T-cell (primary cell): ENCODE measurements at regions not wholly inside any gene's neighbourhood (a gene's known extent, or its start where the extent isn't known, plus 50 kb on each side); places are given as distances from the start of the nearest gene placed in this dataset.
"Not testable (repeated sequence)": the region's sequence is repeated elsewhere in the genome, so short reads cannot be mapped to it uniquely, and the experiment has no call there.

Experiments
- ATAC-seq, 4 experiments: fragments of 200-7000 bp in 3 of 4; fragments of 150-1000 bp in 1 of 4; cut with Tn5 transposase; replicated peaks in 1 of 4; 1 replicate in 3 of 4; 2 replicates in 1 of 4; pipeline ENCODE4 v1.10.0; 2021; ENCODE audit warnings: moderate library complexity in 3 of 4, mild to moderate bottlenecking in 2 of 4, moderate number of reproducible peaks in 1 of 4
- CTCF ChIA-PET, 2 donors: fragments of 300-600 bp; sonication (Branson Sonifier 250); formaldehyde crosslinking; loops; one replicate each; lab custom pipeline; 2022; ENCODE audit warnings: antibody characterized with exemption in 2 of 2; lab: Charles Lee
- POLR2A ChIA-PET, 2 donors: fragments of 300-600 bp; sonication (Branson Sonifier 250); formaldehyde crosslinking; loops; one replicate each; lab custom pipeline; 2022; ENCODE audit warnings: antibody characterized with exemption in 2 of 2; lab: Charles Lee
- DNase-seq, 35 experiments: peaks; one replicate each; pipeline versions ENCODE4 v3.0.0 to v3.0.0-alpha.2; 2013 to 2023
- H3K27ac ChIP-seq: one replicate; pipeline ENCODE4 v1.5.1; 2013; ENCODE audit warnings: low read length
- H3K27me3 ChIP-seq, 2 experiments: replicated peaks in 1 of 2; 1 replicate in 1 of 2; 2 replicates in 1 of 2; pipeline versions ENCODE4 v1.6.1 to v1.7.0; 2013; ENCODE audit warnings: low read length in 1 of 2, mixed read lengths in 1 of 2; ENCODE audit not compliant: control insufficient read depth in 2 of 2, insufficient read depth in 2 of 2; ENCODE audit errors: extremely low read depth in 1 of 2
- H3K36me3 ChIP-seq, 2 donors: 1 replicate in 1 of 2; 2 replicates in 1 of 2; pipeline versions ENCODE4 v1.6.1 to v1.7.0; 2013; ENCODE audit warnings: low read length in 1 of 2; ENCODE audit not compliant: control insufficient read depth in 2 of 2, insufficient read depth in 1 of 2; ENCODE audit errors: extremely low read depth in 1 of 2
- H3K4me1 ChIP-seq, 2 experiments: 1 replicate in 1 of 2; 2 replicates in 1 of 2; pipeline versions ENCODE4 v1.6.1 to v1.7.0; 2013; ENCODE audit warnings: low read length in 2 of 2, mixed read lengths in 1 of 2; ENCODE audit not compliant: insufficient read depth in 2 of 2, control insufficient read depth in 1 of 2; ENCODE audit errors: extremely low read depth in 1 of 2
- H3K4me3 ChIP-seq, 2 donors: 1 replicate in 1 of 2; 2 replicates in 1 of 2; pipeline versions ENCODE4 v1.5.1 to v1.7.0; 2013; ENCODE audit warnings: mild to moderate bottlenecking in 2 of 2, low read length in 1 of 2, moderate library complexity in 1 of 2; ENCODE audit not compliant: control insufficient read depth in 1 of 2; ENCODE audit errors: extremely low read depth in 1 of 2
- H3K9me3 ChIP-seq: 2 replicates; pipeline ENCODE4 v1.7.0; 2013
- H3K27ac Mint-ChIP-seq, 2 donors: one replicate each; pipeline ENCODE4 v1.8.0; 2020 to 2021; ENCODE audit warnings: mild to moderate bottlenecking in 2 of 2, mixed read lengths in 2 of 2
- H3K27me3 Mint-ChIP-seq, 2 donors: one replicate each; pipeline ENCODE4 v1.8.0; 2021 to 2022; ENCODE audit warnings: mixed read lengths in 2 of 2
- H3K36me3 Mint-ChIP-seq: one replicate; pipeline ENCODE4 v1.8.0; 2021; ENCODE audit warnings: mixed read lengths
- H3K4me1 Mint-ChIP-seq, 3 donors: one replicate each; pipeline ENCODE4 v1.8.0; 2020 to 2022; ENCODE audit warnings: mixed read lengths in 3 of 3, mild to moderate bottlenecking in 1 of 3
- H3K4me3 Mint-ChIP-seq, 3 donors: one replicate each; pipeline ENCODE4 v1.8.0; 2020 to 2022; ENCODE audit warnings: mild to moderate bottlenecking in 3 of 3, mixed read lengths in 3 of 3, moderate library complexity in 3 of 3
- H3K9me3 Mint-ChIP-seq, 3 donors: one replicate each; pipeline ENCODE4 v1.8.0; 2020 to 2022; ENCODE audit warnings: mixed read lengths in 3 of 3
- WGBS: methylation state at CpG from one replicate; pipeline ENCODE4 v1.1.5; 2013; ENCODE audit warnings: missing lambda C conversion rate; ENCODE audit not compliant: insufficient coverage; 5-methylcytosine and 5-hydroxymethylcytosine counted together

- no peak overlapping the region for H3K4me3 ChIP-seq
- Mint-ChIP-seq H3K9me3 (no peaks in the 10 kb centered on the region), H3K27ac (no peak overlapping the region), H3K4me1 (no peaks in the 10 kb centered on the region), H3K4me3 (no peak overlapping the region), H3K36me3 (no peaks in the 10 kb centered on the region), H3K27me3 (peaks cover 0 to 15% of the 10 kb centered on the region in 2 donors)
- no peaks in the 10 kb centered on the region for H3K4me1 ChIP-seq
- H3K27ac ChIP-seq: no peak overlapping the region
- ChIA-PET POLR2A (no interaction called here), CTCF (no interaction called here)
- ATAC-seq: no peak
- DNase-seq: no peak
- no CpG with 5 or more reads among the region's 2 CpGs for WGBS
- no peaks in the 10 kb centered on the region for H3K36me3 ChIP-seq
- H3K9me3 ChIP-seq: no peaks in the 10 kb centered on the region
- H3K27me3 ChIP-seq: no peaks in the 10 kb centered on the region
Observed at GRCh38 chrX:77009691-77010090, 437.5 kb upstream of the FGF16 start.

- Histone ChIP-seq H3K27me3 (no peaks in the 10 kb centered on the region), H3K27ac (no peak overlapping the region), H3K4me3 (no peak overlapping the region), H3K9me3 (no peaks in the 10 kb centered on the region), H3K36me3 (no peaks in the 10 kb centered on the region), H3K4me1 (no peaks in the 10 kb centered on the region)
- H3K27ac Mint-ChIP-seq: no peak overlapping the region
- H3K4me1 Mint-ChIP-seq: no peaks in the 10 kb centered on the region
- H3K27me3 Mint-ChIP-seq: peaks cover 0 to 9% of the 10 kb centered on the region in 2 donors
- CTCF ChIA-PET: interaction anchor here in 1 of 2 donors (0.7 kb wide), 1 partner anchor 1963 kb away, joined by 3 read pairs; no protein-coding TSS in a partner anchor
- POLR2A ChIA-PET: no interaction called here
- H3K36me3 Mint-ChIP-seq: no peaks in the 10 kb centered on the region
- H3K4me3 Mint-ChIP-seq: no peak overlapping the region
- H3K9me3 Mint-ChIP-seq: no peaks in the 10 kb centered on the region
- DNase-seq (no peak), ATAC-seq (no peak)
- 31% methylated on average over 4 of the region's 9 CpGs for WGBS
Observed at GRCh38 chrX:77014377-77015372, 432.5 kb upstream of the FGF16 start.

DNA sequence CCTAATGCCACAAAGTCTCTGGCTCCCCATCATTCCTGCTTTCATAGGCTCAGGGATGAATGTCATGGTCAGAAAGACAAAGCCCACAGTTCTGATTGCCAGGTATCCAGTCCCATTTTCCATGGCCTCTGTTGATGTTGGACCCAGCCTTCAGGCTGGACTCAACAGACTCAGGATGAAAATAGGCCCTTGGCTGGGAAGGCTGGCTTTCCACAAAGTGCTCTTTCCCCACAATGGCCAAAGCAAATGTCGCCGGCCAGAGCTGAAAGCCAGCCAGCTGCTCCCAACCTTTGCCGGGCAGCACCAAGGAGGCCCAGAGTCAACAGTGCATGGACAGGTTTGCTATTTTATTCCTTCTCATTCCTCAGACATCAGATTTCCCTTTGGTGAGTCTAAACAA is 430.1 kb upstream of the FGF16 start:
- ATAC-seq (no peak), DNase-seq (no peak)
- Histone ChIP-seq H3K9me3 (no peaks in the 10 kb centered on the region), H3K4me1 (no peaks in the 10 kb centered on the region), H3K27me3 (no peaks in the 10 kb centered on the region), H3K4me3 (no peak overlapping the region), H3K27ac (no peak overlapping the region), H3K36me3 (no peaks in the 10 kb centered on the region)
- ChIA-PET CTCF (no interaction called here), POLR2A (no interaction called here)
- no peaks in the 10 kb centered on the region for H3K9me3 Mint-ChIP-seq
- H3K4me3 Mint-ChIP-seq: no peak overlapping the region
- WGBS: 100% methylated on average over 2 of the region's 3 CpGs
- no peaks in the 10 kb centered on the region for H3K36me3 Mint-ChIP-seq
- peaks cover 0 to 7% of the 10 kb centered on the region in 2 donors for H3K27me3 Mint-ChIP-seq
- no peak overlapping the region for H3K27ac Mint-ChIP-seq
- no peaks in the 10 kb centered on the region for H3K4me1 Mint-ChIP-seq

- WGBS: 19% methylated on average over 16 of the region's 29 CpGs
- H3K27ac ChIP-seq, CTCF ChIA-PET, H3K9me3 Mint-ChIP-seq, H3K9me3 ChIP-seq, H3K27ac Mint-ChIP-seq, H3K4me1 Mint-ChIP-seq, H3K36me3 Mint-ChIP-seq, H3K4me3 ChIP-seq, H3K36me3 ChIP-seq, DNase-seq, H3K27me3 ChIP-seq, ATAC-seq, POLR2A ChIA-PET, H3K4me1 ChIP-seq: not testable (repeated sequence)
- H3K27me3 Mint-ChIP-seq: peaks cover 10 to 26% of the 10 kb centered on the region in 2 donors
- H3K4me3 Mint-ChIP-seq: peak overlapping the region in 1 of 3 donors; percentile 20
Observed at GRCh38 chrX:77046180-77046810, 400.9 kb upstream of the FGF16 start.

GRCh38 chrX:77060572-77060971 is 386.6 kb upstream of the FGF16 start:
- no peaks in the 10 kb centered on the region for H3K9me3 Mint-ChIP-seq
- DNase-seq (no peak), ATAC-seq (no peak)
- H3K4me3 Mint-ChIP-seq: no peak overlapping the region
- WGBS: no CpG with 5 or more reads among the region's 2 CpGs
- Histone ChIP-seq H3K9me3 (no peaks in the 10 kb centered on the region), H3K27me3 (peaks cover 0 to 3% of the 10 kb centered on the region in 2 experiments), H3K36me3 (no peaks in the 10 kb centered on the region), H3K4me3 (no peak overlapping the region), H3K27ac (no peak overlapping the region), H3K4me1 (no peaks in the 10 kb centered on the region)
- peaks cover 0 to 7% of the 10 kb centered on the region in 2 donors for H3K27me3 Mint-ChIP-seq
- POLR2A ChIA-PET: no interaction called here
- H3K4me1 Mint-ChIP-seq: no peaks in the 10 kb centered on the region
- CTCF ChIA-PET: no interaction called here
- H3K27ac Mint-ChIP-seq: no peak overlapping the region
- H3K36me3 Mint-ChIP-seq: no peaks in the 10 kb centered on the region

- Mint-ChIP-seq H3K27me3 (peaks cover 0 to 4% of the 10 kb centered on the region in 2 donors), H3K27ac (no peak overlapping the region), H3K36me3 (no peaks in the 10 kb centered on the region), H3K4me1 (no peaks in the 10 kb centered on the region), H3K4me3 (no peak overlapping the region), H3K9me3 (no peaks in the 10 kb centered on the region)
- DNase-seq (no peak), ATAC-seq (no peak)
- H3K36me3 ChIP-seq: no peaks in the 10 kb centered on the region
- H3K9me3 ChIP-seq: no peaks in the 10 kb centered on the region
- H3K4me1 ChIP-seq: no peaks in the 10 kb centered on the region
- H3K27me3 ChIP-seq: peaks cover 0 to 3% of the 10 kb centered on the region in 2 experiments
- CTCF ChIA-PET: no interaction called here
- no peak overlapping the region for H3K27ac ChIP-seq
- no peak overlapping the region for H3K4me3 ChIP-seq
- POLR2A ChIA-PET: no interaction called here
Observed at GRCh38 chrX:77061022-77061421, 386.2 kb upstream of the FGF16 start.
